TTC549 (cell line): ENCODE measurements at regions not wholly inside any gene's neighbourhood (a gene's known extent, or its start where the extent isn't known, plus 50 kb on each side); places are given as distances from the start of the nearest gene placed in this dataset.
"Not testable (repeated sequence)": the region's sequence is repeated elsewhere in the genome, so short reads cannot be mapped to it uniquely, and the experiment has no call there.

Experiments
- FAIRE-seq: peaks from 2 replicates; lab custom pipeline; 2012; peaks lifted over from hg19 to GRCh38; lab: Jason Lieb, UNC

DNA sequence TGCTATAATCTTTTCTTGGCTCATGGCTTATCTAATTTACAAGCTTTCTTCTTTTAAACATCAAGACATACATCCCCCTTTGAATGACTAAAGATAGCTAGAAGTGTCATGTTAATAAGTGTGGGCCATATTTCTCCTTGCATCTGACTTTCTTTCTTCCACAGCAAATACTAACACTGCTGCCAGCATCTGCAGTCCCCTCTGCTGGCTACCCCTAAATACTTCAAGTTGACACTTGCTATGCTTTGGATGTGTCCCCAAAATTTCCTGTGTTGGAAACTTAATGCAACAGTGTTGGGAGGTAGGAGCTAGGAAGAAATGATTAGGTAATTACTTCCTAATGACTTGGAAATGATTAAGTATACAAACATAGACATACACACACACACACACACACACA, 459.0 kb upstream of the ST8SIA4 start:
- no peak for FAIRE-seq

DNA sequence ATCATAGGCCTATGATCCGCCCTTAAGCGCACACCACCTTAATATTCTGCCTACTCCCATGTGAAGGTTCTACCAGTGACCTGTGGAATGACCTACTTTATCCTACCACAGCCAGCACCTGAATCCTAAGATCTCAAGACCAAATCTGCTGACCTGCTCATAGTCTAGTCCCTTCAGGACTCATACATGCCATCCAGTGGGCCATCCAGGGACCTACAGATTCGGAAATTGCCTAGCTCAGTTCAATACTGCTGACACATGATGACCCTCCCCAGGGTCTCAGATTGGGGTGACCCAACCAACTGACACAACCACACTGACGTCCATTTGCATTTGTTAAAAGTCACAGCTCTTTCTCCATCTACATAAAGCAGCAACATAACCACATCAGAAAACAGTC, 443.8 kb upstream of the ST8SIA4 start:
- FAIRE-seq, result no peak

DNA sequence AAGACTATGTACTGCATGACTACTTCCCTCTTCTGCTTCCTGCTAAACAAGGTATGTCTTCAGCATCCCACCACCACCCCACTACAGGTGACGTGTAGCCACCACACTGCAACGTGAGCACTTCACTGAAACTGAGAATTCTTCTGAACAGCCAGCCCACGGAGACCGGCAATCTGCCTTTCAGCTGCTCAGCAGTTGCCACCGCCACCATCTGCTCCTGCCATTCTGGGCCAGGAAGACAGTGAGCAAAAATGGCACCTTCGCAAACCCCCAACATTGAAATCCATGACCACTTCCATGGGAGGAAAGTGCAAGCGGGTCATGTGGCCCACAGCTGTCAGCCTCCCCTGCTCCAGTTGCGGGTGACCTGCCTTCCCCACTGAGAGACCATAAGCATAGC, 443.4 kb upstream of the ST8SIA4 start:
- no peak for FAIRE-seq

DNA sequence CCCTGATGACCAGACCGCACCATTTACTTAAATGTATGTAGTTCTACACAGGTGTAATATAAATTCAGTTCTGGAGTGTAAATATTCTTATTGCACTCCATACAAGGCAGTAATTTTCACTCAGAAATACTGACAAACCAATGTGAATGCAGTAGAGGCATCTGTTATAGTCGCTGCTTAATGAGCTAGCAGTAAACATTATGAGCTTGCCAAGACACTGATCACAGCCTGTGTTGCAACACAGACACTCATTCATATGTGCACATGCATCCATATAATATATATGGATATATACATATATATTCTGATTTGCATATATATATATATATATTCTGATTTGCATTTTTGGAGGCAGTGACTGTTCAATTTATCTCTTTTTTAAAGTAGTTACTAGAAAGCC, 435.1 kb upstream of the ST8SIA4 start:
- no peak for FAIRE-seq

DNA sequence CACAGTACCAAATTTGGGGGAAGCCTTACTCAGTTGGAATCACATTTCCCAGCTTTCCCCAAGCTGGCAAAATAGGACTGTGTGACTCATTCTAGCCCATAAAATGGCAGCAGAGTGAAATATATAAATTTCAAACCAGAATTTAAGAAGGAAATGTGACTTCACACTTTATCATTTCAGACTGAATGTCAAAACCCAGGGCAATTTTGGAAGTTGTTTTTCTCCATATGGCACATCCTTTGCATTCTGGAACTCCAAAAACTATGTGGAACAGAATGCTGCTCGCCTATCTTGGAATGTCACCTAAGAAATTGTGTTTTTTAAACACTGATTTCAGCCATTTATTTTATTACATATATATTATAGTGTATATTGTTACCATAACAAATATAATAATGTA, 424.7 kb upstream of the ST8SIA4 start:
- FAIRE-seq, result no peak

DNA sequence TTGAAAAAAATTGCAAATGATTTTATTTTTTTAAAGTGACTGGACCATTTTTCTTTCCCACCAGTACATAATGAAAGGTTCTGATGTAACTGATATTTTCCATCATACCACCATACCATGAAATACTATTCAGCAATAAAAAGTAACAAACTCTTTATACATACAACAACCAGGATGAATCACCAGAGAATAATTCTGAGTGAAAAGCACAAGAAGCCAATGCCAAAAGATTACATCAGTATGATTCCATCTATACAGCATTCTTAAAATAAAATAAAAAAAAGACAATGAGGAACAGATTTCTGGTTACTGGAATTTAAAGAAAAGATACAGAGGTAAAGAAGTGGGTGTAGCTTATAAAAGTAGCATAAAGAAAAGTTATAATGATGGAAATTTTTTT, 423.7 kb upstream of the ST8SIA4 start:
- no peak for FAIRE-seq

DNA sequence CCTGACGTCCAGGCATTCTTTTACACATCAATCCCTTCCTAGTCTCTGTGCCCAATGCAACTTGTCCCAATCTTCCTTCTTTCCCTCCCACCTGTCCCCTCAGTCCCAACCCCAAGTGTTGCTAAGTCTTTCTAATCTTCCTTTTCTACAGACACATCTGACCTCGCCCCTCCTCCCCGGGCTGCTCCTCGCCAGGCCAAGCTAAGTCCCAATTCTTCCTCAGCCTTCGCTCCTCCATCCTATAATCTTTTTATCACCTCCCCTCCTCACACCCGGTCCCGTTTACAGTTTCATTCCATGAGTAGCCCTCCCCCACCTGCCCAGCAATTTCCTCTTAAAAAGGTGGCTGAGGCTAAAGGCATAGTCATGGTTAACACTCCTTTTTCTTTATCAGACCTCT, 413.3 kb upstream of the ST8SIA4 start:
- not testable (repeated sequence) for FAIRE-seq

DNA sequence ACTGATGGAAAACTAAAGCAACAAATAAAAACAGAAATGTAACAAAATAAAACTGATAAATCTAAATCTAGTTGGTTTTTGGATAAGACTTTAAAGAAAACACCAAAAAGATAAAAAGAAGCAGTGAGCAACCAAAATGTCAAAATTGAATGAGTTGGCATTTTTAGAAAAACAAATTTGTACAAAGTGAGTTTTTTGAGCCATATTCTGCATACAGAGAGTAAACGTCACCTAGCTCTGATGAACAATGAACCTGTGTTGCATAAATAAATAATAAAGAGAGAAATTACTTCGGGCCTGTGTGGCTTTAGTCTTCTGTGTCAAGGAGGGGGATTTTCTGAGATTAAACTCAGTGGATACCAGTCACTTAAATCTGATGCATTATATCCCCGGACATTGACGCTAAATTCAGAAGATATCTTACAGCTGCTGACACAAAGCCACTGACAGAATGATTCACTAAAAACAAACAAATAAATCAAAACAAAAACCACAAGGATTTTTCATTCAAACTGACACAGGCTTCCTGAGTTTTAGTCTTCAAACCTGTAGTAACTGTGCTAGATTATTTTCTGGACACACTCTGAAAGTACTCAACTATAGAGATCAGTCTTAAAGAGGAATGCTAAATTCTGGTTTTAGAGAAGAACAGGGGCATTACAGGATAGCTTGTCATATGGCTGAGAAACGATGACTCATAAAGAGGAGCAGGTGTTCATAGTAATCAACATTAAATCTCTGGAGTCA, 403.5 kb upstream of the ST8SIA4 start:
- no peak for FAIRE-seq

DNA sequence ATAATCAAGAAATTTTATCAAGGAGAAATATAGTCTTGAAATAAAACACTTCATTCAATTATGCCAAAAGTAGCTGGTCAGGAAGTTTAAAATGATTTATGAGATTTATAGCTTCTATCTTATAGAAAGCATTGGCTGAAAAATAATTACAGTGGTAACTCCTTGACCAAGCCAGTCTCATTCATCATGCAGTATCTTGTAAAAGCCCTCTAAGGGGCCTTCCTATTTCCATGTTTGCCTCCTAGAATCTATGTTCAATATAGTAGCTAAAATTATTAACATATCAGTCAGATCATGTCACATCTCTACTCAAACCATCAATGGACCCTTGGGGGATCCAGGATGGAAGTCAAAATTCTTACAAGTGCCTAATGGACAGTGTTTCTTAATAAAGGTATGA, 393.4 kb upstream of the ST8SIA4 start:
- FAIRE-seq, result no peak

DNA sequence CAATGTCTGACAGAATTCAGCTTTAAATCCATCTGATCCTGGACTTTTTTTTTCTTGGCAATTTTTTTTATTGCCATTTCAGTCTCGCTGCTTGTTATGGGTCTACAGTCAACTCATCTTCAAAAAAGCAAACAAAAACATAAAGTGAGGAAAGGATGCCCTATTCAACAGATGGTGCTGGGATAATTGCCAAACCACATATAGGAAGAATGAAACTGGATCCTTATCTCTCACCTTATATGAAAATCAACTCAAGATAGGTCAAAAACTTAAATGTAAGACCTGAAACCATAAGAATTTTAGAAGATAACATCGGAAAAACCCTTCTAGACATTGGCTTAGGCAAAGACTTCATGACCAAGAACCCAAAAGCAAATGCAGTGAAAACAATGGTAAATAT, 389.1 kb upstream of the ST8SIA4 start:
- FAIRE-seq, result no peak

DNA sequence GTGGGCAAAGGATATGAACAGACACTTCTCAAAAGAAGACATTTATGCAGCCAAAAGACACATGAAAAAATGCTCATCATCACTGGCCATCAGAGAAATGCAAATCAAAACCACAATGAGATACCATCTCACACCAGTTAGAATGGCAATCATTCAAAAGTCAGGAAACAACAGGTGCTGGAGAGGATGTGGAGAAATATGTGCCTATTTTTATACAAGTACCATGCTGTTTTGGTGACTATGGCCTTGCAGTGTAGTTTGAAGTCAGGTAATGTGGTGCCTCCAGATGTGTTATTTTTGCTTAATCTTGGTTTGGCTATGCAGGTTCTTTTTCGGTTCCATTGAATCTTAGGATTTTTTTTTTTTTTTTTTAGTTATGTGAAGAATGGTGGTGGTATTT, 387.7 kb upstream of the ST8SIA4 start:
- FAIRE-seq, result not testable (repeated sequence)

DNA sequence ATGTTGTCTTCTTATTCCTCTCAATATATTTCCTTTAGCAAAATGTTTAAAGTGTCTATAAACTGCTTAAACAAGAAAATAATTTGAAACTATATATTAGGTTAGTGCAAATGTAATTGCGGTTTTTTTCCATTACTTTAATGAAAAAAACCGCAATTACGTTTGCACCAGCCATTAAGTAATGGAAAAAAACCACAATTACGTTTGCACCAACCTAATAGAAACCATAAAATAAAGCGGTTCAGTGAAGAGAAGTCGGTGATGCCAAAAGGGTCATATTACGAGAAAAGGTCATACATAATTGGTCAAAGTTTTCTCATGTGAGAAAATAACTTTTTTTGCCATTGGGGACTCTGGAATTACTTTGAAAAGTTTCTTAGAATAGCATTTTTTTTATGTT, 385.6 kb upstream of the ST8SIA4 start:
- no peak for FAIRE-seq

DNA sequence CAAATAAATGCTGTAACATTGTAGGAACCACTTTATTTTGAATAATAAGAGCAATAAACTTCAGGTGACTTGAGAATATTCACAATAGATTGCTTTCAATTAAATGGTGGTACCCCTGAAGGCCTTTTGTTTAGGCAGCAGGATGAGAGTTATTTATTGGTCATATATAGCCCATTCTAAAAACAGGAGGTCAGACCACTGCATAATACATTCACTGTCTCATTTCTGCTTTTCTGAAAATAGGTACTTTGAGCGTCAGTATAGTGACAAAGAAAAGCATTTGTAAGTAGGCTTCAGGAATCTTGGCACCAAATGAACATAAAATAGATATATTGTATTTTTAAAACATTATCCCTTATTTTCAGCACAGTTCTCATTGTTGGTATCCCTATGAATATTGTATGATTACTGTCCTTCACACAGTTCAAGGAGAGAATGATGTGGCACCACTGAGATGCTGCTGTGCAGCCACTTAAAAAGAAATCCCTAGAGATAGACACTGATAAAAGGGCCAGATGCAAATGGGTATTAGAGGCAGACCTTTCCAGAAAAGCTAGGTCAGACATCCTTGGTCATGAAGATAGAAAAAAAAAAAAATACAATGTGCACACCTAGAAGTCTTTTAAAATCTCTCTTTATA, 381.8 kb upstream of the ST8SIA4 start:
- no peak for FAIRE-seq

DNA sequence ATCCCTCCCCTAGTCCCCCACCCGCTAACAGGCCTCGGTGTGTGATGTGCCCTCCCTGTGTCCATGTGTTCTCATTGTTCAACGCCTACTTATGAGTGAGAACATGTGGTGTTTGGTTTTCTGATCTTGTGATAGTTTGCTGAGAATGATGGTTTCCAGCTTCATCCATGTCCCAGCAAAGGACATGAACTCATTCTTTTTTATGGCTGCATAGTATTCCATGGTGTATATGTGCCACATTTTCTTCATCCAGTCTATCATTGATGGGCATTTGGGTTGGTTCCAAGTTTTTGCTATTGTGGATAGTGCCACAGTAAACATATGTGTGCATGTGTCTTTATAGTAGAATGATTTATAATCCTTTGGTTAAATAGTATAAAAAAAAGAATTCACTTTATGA, 380.9 kb upstream of the ST8SIA4 start:
- FAIRE-seq, result not testable (repeated sequence)

DNA sequence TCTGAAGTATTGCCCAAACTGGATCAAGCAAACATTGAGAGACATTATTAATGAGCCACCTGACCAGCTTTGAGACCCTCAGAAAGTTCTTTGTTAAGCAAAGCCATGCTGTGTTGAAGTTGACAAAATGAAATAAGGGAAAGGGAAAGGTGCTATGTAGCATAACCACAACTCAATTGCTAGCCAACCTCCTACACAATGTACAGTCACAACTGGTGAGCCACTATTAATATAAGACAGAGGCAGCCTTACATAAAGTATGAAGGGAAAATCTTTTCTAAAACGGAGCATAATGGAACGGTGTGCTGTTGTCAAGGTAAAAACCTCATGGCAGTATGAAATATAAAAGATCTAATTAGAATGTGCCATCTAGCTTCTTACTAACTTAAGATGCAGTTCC, 375.8 kb upstream of the ST8SIA4 start:
- no peak for FAIRE-seq

DNA sequence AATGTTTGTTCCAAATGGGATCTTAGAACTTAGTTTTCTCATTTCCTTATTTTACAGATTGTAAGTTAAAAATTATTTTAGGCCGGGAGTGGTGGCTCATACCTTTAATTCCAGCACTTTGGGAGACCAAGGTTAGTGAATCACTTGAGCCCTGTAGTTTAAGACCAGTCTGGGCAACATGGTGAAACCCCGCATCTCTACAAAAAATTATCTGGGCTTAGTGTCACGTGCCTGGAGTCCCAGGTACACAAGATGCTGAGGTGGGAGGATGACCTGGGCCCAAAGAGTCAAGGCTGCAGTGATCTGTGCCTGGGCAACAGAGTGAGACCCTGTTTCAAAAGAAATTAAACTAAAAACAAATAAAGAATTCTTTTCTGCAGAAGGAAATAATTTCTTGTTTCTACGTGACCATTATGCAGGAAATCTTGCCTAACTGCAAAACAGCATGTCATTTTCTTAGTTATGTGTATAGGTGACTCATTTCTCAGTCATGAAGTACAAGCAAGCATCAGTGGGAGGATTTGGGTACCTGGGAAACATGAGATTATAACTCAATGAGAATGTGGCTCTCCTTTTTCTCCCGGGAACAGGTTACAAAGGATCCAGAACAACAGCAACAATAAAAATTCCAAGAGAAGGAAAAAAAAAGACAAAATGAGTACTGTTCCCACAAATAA, 375.1 kb upstream of the ST8SIA4 start:
- FAIRE-seq, result no peak

DNA sequence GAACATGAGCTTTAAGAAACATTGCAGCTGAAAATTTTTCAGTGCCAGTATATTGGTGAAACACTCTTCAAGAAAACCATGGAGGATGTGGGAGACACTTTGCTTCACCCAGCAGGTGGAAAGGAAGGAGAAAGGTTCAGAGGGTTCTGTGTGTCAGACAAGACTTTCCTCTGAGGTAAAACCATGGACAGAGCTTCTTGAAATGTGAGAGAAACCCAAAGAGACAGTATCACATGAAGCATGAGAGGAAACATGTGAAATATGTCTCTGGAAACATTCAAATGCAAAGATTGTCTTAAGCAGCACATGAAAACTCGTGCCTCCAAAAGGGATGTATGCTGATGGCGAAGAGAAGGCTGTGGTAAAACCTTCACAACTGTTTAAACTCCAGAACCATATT, 368.9 kb upstream of the ST8SIA4 start:
- FAIRE-seq, result no peak

DNA sequence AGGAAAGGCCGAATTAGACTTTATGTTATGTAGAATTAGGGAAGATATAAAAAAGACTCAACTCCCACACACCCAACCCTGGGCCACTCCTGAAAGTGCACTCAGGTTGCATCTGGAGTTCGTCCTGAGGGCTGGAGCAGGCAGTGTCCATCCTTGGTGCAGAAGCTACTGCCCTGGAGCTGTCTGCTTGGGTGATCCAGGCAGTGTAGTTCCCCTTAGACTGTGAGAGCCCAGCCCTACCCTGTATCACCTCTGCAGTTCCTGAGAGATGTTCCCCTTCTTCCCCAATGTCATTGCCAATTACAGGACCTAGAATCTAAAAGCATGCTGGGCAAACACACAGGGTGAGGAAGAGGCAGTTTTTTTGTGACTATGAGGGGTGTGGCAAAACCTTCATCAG, 368.3 kb upstream of the ST8SIA4 start:
- no peak for FAIRE-seq

DNA sequence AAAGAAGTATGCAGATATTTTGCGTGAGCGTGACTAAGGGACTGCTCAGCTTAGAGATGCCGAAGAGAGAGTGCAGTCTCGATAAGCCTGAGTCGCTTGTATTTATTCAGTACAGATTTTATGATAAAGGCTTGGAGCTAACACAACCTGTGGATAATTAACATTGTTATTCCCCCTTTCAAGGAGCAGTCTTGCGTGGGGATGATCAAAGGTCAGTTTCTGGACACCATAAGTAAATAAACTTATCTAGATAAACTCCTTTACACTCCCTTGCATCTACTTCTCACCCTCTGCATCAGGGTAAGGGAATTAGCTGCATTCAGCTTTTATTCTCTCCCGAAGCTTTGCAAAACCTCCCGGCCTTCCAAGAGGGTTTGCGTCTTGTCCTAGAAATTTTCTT, 357.8 kb upstream of the ST8SIA4 start:
- no peak for FAIRE-seq

DNA sequence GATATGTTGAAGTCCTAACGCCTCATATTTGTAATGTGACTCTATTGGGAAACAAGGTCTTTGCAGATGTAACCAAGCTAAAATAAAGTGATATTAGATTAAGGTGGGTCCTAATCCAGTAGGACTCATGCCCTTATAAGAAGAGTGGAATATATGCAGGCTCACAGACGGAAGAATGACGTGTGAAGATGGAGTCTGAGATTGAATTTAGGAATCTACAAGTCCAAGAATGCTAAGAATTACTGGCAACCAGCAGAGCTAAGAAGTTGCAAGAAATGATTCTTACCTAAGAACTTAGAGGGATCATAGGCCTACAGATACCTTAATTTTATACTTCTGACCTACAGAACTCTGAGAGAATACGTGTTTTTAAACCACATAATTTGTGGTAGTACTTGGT, 350.0 kb upstream of the ST8SIA4 start:
- FAIRE-seq, result no peak

DNA sequence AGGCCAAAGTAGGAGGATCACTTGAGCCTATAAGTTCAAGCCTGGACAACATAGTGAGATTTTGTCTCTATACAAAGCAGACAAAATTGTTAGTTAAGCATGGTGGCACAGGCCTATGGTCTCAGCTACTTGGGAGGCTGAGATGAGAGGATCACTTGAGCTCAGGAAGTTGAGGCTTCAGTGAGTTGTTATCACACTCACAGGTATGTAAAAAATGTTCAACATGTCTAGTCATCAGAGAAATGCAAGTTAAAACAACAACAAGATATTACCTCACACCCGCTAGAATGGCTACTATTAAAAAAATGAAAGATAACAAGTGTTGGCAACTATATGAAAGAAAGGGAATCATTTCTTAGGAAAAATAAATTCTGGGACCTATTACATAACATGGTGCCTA, 341.5 kb upstream of the ST8SIA4 start:
- no peak for FAIRE-seq

DNA sequence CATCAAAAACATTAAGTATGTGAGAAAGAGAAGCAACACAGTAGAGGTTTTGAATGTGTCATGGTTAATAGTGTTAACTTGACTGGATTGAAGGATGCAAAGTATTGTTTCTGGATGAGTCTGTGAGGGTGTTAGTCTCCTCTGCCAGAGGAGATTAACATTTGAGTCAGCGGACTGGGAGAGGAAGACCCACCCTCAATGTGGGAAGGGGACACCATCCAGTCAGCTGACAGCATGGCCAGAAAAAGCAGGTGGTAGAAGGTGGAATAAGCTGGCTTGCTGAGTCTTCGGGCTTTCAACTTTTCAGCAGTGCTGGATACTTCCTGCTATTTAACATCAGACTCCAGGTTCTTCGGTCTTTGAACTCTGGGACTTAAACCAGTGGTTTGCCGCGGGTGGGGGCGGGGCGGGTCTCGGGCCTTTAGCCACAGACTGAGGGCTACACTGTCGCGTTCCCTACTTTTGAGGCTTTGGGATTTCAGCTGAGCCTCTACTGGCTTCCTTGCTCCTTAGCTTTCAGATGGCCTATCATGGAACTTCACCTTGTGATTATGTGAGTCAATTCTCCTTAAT, 309.9 kb upstream of the ST8SIA4 start:
- FAIRE-seq, result no peak

DNA sequence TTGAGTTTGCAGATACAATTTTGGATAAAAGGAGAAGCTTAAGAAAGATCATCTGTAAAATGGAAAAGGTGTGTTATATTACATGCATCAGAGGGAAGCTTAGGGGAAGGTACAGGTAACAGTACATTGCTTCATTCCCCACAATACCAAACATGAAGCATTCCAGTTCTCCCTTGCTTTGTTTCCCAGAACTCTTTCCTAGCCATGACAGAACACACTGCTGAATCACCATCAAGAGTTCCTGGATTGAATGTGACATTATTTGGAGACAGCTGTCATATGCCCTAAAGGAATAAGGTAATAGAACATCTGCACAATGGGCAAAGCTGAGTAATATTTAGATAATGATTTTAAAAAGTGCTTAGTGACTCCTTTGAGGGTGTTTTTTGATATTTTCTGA, 303.5 kb upstream of the ST8SIA4 start:
- no peak for FAIRE-seq
